GM12875 (cell line): ENCODE measurements at regions not wholly inside any gene's neighbourhood (a gene's known extent, or its start where the extent isn't known, plus 50 kb on each side); places are given as distances from the start of the nearest gene placed in this dataset.

Experiments
- H3K4me3 ChIP-seq: one replicate; pipeline ENCODE4 v1.5.1; 2011; ENCODE audit warnings: low read depth, low read length, control low read depth
- TF ChIP-seq, protein P1 (sequence below): IDR thresholded peaks from 2 replicates; pipeline ENCODE4 v1.5.1; 2011; ENCODE audit warnings: low read depth, mild to moderate bottlenecking, control low read depth, inconsistent platforms, low read length, moderate library complexity, borderline replicate concordance; ENCODE audit not compliant: insufficient read depth

DNA sequence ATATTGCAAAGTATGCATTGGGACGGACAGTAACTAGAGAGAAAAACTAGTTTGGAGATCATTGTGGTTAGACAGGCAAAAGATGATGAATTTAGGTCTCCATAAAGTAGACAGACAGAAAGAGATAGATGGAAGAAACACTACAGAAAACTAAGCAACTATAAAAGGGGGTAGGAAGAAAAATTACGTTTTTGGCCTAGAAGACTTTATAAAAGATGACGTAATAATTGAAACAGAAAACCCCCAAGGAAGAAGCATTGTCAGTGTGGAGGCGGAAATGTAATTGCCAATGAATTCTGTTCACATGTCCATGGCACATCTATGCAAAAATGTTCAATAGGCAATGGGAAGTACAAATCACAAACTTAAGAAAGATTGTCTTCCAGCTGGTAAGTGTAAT is 1211.5 kb upstream of the ZEB2 start:
- TF ChIP-seq, protein P1, sequence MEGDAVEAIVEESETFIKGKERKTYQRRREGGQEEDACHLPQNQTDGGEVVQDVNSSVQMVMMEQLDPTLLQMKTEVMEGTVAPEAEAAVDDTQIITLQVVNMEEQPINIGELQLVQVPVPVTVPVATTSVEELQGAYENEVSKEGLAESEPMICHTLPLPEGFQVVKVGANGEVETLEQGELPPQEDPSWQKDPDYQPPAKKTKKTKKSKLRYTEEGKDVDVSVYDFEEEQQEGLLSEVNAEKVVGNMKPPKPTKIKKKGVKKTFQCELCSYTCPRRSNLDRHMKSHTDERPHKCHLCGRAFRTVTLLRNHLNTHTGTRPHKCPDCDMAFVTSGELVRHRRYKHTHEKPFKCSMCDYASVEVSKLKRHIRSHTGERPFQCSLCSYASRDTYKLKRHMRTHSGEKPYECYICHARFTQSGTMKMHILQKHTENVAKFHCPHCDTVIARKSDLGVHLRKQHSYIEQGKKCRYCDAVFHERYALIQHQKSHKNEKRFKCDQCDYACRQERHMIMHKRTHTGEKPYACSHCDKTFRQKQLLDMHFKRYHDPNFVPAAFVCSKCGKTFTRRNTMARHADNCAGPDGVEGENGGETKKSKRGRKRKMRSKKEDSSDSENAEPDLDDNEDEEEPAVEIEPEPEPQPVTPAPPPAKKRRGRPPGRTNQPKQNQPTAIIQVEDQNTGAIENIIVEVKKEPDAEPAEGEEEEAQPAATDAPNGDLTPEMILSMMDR: no peak
- H3K4me3 ChIP-seq: no peak overlapping the region

DNA sequence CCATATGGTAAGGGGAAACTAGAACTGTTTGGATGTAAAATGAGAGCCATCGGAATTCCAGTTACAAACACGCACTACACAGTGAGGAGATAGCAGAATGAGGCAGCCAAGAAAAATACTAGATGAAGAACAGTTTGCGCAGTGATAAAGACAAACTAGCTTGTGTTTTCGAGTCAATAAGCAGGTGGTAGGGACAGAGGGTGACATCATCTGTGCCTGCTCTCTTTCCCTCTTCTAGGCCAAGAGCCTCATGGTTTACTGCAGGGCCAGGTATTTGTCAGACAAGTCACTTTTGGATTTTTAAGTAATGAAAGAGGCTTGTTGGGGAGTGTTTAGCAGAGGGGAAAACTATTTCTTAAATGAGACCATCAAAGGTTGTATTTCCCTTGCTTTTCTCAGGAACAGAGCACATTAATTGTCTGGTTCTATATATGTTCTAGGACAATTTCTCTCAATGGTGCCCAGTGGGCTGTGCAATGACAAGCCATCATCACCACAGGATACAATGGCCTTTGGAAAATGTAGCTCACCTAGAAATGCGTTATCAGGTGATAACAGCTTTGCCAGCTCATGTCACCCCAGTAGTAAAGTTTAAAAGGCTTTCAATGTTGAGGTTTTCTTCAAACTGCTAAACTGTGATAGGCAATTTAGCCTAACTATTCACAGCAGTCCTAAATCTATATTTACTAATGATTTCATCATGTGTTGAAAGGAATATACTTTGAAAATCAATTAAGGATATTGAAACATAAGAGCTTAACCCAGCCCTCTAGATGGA is 1210.3 kb upstream of the ZEB2 start:
- TF ChIP-seq, protein P1: no peak
- no peak overlapping the region for H3K4me3 ChIP-seq

DNA sequence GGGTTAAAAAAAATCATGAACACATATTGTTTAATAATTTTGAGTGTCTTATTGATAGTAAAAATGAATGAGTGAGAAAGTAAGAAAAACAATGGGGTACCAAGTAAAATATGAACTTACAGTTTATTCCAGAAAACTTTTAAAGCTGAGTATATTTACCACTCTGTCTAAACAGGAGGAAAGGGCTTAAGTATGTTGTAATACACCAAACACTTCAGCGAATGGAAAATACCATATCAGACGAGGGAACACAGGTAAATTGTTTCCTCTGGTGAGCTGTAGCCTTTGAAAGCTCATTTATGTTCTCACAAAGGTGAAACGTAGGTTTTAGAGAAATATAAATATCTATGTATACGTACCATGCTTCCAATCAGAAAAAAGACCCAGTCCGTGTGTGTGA is 1209.6 kb upstream of the ZEB2 start:
- no peak overlapping the region for H3K4me3 ChIP-seq
- TF ChIP-seq, protein P1: no peak

DNA sequence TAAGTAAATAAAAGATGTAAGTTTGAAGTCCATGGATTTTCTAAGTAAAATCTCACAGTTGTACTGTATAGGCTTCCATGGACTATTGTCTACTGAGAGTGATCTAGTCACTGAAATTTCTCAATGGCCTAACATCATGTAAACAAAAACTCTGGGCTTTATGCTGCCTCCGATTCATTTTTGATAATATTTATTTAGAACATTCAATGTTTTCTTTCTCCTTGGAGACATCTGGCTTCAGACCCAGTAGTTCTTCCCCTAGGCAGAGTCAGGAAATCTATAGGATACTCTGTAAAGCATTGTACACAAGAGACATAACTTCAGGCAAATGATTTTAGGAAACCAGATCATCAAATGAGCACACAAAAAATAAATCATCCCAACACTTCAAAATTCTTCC is 1208.6 kb upstream of the ZEB2 start:
- no peak overlapping the region for H3K4me3 ChIP-seq
- TF ChIP-seq, protein P1: no peak

DNA sequence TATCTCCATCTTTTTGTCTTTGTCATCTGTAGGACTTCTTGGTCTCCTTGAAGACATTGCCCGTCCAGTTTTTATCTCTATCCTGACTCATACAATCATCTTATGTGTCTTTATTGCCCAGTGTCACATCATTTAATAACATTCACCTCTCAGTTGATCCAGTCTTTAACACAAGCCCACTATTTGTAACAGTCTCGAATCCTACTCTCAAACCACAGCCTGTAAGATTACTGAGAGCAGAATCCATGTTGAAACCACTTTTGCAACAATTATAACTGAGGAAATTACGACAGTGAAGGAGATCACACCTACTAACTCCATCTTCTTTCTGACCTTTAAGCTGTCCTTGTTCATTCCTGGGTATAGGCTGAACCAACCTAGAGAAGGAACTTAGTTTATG is 1206.0 kb upstream of the ZEB2 start:
- no peak overlapping the region for H3K4me3 ChIP-seq
- TF ChIP-seq, protein P1: no peak

DNA sequence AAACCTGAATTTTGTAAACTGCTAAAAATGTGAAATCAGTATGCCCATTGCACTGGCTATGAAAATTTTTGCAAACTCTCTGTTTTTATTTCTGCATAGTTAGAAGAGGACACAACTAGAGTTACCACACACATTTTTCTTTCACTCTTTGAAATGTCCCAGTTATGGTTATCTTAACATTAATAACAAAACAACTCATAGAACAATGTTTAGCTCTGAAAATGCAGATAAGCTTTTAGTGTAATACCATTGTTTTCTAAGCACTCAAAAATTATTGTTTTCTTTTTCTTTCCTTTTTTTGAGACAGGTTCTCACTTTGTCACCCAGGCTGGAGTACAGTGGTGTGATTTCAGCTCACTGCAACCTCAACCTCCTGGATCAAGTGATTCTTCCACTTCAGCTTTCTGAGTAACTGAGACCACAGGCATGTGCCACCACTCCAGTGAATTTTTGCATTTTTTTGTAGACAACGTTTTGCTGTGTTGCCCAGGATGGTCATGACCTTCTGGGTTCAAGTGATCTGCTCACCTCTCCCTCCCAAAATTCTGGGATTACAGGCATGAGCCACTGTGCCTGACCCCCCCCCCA is 1204.5 kb upstream of the ZEB2 start:
- TF ChIP-seq, protein P1: no peak

DNA sequence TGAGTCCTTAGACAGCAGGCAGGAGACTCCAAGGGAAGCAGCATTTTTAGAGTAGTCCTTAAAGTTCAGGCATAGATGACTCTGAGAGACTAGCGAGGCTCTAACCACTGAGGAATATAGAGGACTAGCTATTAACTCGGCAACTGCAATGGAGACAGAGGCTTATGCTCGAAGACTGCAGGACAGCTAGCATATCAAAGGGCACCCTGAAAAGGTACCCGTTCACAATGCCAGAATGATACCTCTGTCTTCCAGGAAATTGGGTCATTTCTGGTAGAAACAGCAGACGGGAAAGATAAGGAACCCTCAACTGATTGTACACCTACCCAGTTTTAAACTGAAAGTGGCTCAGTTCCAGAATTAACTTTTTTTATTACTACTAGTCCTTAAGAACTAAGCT is 1204.0 kb upstream of the ZEB2 start:
- TF ChIP-seq, protein P1: no peak
- no peak overlapping the region for H3K4me3 ChIP-seq

More for the DNA sequence above, 1204.5 kb upstream of the ZEB2 start:
- no peak overlapping the region for H3K4me3 ChIP-seq
